Tibial nerve (tissue), 4 donors: ENCODE measurements at regions not wholly inside any gene's neighbourhood (a gene's known extent, or its start where the extent isn't known, plus 50 kb on each side); places are given as distances from the start of the nearest gene placed in this dataset.

Source experiments
- DNase-seq, 2 donors: peaks; one replicate each; pipeline ENCODE4 v3.0.0-alpha.2; 2019; ENCODE audit warnings: low spot score in 2 of 2
- H3K27ac ChIP-seq, 4 donors: fragments of 200-600 bp; sonication (generic) in 3 of 4; one replicate each; pipeline ENCODE4 v1.5.1; 2017 to 2019; ENCODE audit warnings: mild to moderate bottlenecking in 1 of 4
- H3K27me3 ChIP-seq, 2 donors: fragments of 200-600 bp; sonication (generic) in 1 of 2; one replicate each; pipeline versions ENCODE4 v1.5.1 to v1.6.0; 2017 to 2019
- H3K36me3 ChIP-seq, 3 donors: fragments of 200-600 bp; sonication (generic); one replicate each; pipeline ENCODE4 v1.5.1; 2018 to 2019
- H3K4me1 ChIP-seq, 4 donors: fragments of 200-600 bp; sonication (generic) in 3 of 4; one replicate each; pipeline ENCODE4 v1.5.1; 2017 to 2019
- H3K4me3 ChIP-seq, 4 donors: fragments of 200-600 bp; sonication (generic) in 3 of 4; one replicate each; pipeline ENCODE4 v1.5.1; 2017 to 2019; ENCODE audit warnings: mild to moderate bottlenecking in 1 of 4, moderate library complexity in 1 of 4
- H3K9me3 ChIP-seq, 4 donors: fragments of 200-600 bp; sonication (generic) in 3 of 4; one replicate each; pipeline ENCODE4 v1.5.1; 2017 to 2019
- EP300 ChIP-seq, 2 donors: sonication (generic); formaldehyde crosslinking; IDR thresholded peaks; one replicate each; pipeline ENCODE4 v1.6.1; 2017; ENCODE audit warnings: antibody characterized with exemption in 2 of 2, mild to moderate bottlenecking in 1 of 2
- POLR2A ChIP-seq, 2 donors: fragments of 450-650 bp; IDR thresholded peaks; one replicate each; pipeline ENCODE4 v1.6.1; 2017; ENCODE audit warnings: antibody characterized with exemption in 2 of 2, mild to moderate bottlenecking in 2 of 2, moderate library complexity in 2 of 2
- WGBS, 2 donors: methylation state at CpG; one replicate each; pipeline ENCODE4 v1.1.5; 2018; 5-methylcytosine and 5-hydroxymethylcytosine counted together
- TF ChIP-seq, protein P1 (sequence below), 5 experiments: fragments of 200-600 bp in 3 of 5; fragments of 450-650 bp in 2 of 5; sonication (generic) in 3 of 5; IDR thresholded peaks; one replicate each; pipeline ENCODE4 v1.5.1; 2016 to 2019; ENCODE audit warnings: antibody characterized with exemption in 5 of 5, mild to moderate bottlenecking in 3 of 5, moderate library complexity in 2 of 5

DNA sequence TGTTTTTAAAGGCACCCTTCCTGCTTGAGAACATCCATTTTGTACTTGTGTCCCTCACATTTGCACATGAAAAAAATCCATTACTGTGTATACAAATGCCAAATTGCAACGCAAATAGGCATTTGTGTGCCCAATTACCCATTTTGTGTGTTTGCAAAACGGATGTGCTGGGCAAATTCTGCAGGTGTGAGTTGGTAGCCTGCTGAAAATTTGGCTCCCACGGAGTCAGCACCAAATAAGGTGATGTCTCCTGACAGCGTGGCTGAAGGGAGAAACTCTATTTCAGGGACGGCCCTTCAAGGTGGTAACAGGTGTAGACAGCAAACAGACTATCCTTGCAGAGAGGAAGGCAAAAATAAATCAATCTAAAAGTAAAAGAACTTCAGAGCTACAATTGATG, 661.1 kb downstream of the BCL11A start:
- DNase-seq: no peak
- H3K4me3 ChIP-seq: no peak overlapping the region
- no peak overlapping the region for H3K27ac ChIP-seq
- H3K27me3 ChIP-seq: no peaks in the 10 kb centered on the region
- H3K36me3 ChIP-seq: no peaks in the 10 kb centered on the region
- 75% methylated on average over 5 of the region's 5 CpGs for WGBS, 2 donors
- H3K9me3 ChIP-seq: no peaks in the 10 kb centered on the region
- H3K4me1 ChIP-seq: no peaks in the 10 kb centered on the region
- TF ChIP-seq, protein P1, sequence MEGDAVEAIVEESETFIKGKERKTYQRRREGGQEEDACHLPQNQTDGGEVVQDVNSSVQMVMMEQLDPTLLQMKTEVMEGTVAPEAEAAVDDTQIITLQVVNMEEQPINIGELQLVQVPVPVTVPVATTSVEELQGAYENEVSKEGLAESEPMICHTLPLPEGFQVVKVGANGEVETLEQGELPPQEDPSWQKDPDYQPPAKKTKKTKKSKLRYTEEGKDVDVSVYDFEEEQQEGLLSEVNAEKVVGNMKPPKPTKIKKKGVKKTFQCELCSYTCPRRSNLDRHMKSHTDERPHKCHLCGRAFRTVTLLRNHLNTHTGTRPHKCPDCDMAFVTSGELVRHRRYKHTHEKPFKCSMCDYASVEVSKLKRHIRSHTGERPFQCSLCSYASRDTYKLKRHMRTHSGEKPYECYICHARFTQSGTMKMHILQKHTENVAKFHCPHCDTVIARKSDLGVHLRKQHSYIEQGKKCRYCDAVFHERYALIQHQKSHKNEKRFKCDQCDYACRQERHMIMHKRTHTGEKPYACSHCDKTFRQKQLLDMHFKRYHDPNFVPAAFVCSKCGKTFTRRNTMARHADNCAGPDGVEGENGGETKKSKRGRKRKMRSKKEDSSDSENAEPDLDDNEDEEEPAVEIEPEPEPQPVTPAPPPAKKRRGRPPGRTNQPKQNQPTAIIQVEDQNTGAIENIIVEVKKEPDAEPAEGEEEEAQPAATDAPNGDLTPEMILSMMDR (IDR thresholded peaks at IDR 0.05): no peak
- TF ChIP-seq EP300 (IDR thresholded peaks at IDR 0.05) (no peak), POLR2A (IDR thresholded peaks at IDR 0.05) (no peak)

DNA sequence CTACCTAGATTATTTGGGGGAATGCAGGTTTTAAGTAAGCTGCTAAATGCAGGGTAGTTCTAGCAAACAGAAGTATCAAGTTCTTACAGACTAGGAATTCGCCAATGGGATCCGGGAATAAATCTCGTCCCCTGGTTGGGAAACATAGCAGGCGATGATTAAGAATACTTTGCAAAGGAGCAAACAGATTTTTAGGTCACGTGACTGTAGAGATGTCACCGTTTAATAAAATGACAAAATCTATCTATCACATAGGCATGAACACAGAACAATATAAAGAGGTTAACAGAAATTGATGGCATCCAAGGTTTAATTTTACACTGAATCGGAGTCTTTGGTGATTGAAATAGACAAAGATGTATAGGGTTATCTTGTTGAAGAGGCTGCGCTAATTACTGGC, 664.1 kb downstream of the BCL11A start:
- Histone ChIP-seq H3K4me3 (no peak overlapping the region), H3K27me3 (no peaks in the 10 kb centered on the region), H3K9me3 (no peaks in the 10 kb centered on the region), H3K27ac (no peak overlapping the region), H3K36me3 (no peaks in the 10 kb centered on the region), H3K4me1 (no peaks in the 10 kb centered on the region)
- TF ChIP-seq, protein P1 (IDR thresholded peaks at IDR 0.05): no peak
- TF ChIP-seq EP300 (IDR thresholded peaks at IDR 0.05) (no peak), POLR2A (IDR thresholded peaks at IDR 0.05) (no peak)
- WGBS, 2 donors: 93 to 97% methylated on average over 8 of the region's 8 CpGs
- DNase-seq: no peak

DNA sequence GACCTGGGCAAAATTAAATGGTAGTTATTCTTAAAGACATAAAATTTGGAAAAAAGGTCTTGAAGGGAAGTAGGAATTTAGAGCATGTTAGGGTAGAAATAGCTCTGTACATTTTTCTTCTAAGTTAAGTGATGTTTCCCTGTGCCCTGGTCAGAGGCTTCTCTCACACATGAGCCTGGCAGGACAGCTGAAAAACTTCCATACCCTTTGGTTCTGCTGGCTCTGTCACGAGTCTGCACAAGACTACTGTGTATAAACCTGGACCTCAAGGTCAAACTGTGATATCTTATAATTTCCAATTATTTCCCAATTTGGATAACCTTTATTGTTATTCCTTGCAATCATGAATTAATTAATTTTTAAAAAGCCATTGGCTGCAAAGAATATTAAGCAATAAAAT, 664.7 kb downstream of the BCL11A start:
- Histone ChIP-seq H3K9me3 (no peaks in the 10 kb centered on the region), H3K27ac (no peak overlapping the region), H3K27me3 (no peaks in the 10 kb centered on the region), H3K4me3 (no peak overlapping the region), H3K4me1 (no peaks in the 10 kb centered on the region), H3K36me3 (no peaks in the 10 kb centered on the region)
- WGBS, 2 donors: 39 to 76% methylated on average over 1 of the region's 1 CpG
- no peak for DNase-seq
- no peak for TF ChIP-seq EP300 (IDR thresholded peaks at IDR 0.05)
- no peak for TF ChIP-seq POLR2A (IDR thresholded peaks at IDR 0.05)

DNA sequence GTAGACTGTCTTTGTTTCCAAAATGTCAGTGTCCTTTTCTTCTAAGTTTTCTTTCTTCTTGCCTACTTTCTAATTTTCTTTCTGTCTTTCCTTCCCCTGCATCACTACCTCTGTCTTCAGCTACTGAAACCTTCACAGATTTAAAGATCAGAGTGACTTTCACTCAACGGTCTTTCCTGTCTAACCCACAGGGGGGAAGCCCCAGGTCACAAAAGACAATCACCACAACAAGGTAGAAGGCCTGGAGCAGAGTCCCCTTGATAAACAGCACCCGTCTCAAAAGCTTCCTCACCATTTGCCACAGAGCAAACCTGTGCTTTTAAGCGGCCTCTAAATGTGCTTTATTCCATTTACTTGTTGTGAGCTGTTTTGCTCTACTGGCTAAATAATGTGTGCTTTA, 665.4 kb downstream of the BCL11A start:
- WGBS, 2 donors: 54 to 58% methylated on average over 3 of the region's 3 CpGs
- TF ChIP-seq, protein P1 (IDR thresholded peaks at IDR 0.05): no peak
- TF ChIP-seq EP300 (IDR thresholded peaks at IDR 0.05): no peak
- no peak for TF ChIP-seq POLR2A (IDR thresholded peaks at IDR 0.05)
- Histone ChIP-seq H3K9me3 (no peaks in the 10 kb centered on the region), H3K4me1 (no peaks in the 10 kb centered on the region), H3K27ac (no peak overlapping the region), H3K4me3 (no peak overlapping the region), H3K36me3 (no peaks in the 10 kb centered on the region), H3K27me3 (no peaks in the 10 kb centered on the region)
- DNase-seq: no peak

DNA sequence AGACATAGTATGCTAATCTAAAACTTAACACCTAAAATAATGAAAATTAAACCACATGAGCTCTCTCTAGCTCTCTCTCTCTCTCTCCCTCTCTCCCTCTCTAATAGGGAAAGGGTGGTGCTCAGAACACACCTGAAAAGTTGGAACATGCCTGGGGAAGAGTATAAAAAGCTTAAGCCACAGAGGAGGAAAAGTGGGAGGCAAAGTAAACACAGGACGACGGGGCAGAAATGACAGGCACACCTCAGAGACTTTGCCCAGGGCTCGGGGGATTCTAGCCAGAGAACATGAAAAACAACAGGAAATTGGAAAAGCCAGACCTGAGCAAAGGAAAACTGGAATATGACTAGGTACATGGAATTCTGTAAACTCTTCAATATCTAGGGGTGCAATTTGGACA, 666.1 kb downstream of the BCL11A start:
- no peaks in the 10 kb centered on the region for H3K36me3 ChIP-seq
- TF ChIP-seq, protein P1 (IDR thresholded peaks at IDR 0.05): no peak
- TF ChIP-seq POLR2A (IDR thresholded peaks at IDR 0.05) (no peak), EP300 (IDR thresholded peaks at IDR 0.05) (no peak)
- no peak for DNase-seq
- H3K27ac ChIP-seq: no peak overlapping the region
- H3K27me3 ChIP-seq: no peaks in the 10 kb centered on the region
- 57 to 58% methylated on average over 3 of the region's 3 CpGs for WGBS, 2 donors
- H3K4me1 ChIP-seq: no peaks in the 10 kb centered on the region
- H3K9me3 ChIP-seq: no peaks in the 10 kb centered on the region
- H3K4me3 ChIP-seq: no peak overlapping the region

DNA sequence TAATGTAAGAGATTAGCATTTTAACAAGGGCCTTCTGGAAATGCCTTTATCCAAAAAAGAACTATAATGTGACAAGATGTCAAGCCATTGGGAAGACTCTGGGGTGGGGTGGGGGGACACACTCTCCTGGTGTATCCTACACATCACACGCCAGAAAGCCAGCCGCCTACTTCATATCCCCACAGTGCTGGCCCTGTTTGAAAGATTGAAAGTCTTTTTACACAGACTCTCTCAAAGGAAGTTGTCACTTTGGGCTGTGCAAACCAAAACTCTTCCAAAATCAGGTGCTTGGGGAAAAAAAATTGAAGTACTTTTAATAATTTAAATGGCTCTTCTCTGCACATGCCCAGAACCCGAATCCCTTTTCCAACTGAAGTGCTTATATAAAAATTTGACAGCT, 666.7 kb downstream of the BCL11A start:
- no peak for DNase-seq
- Histone ChIP-seq H3K4me3 (no peak overlapping the region), H3K9me3 (no peaks in the 10 kb centered on the region), H3K4me1 (no peaks in the 10 kb centered on the region), H3K36me3 (no peaks in the 10 kb centered on the region), H3K27me3 (no peaks in the 10 kb centered on the region), H3K27ac (no peak overlapping the region)
- 83 to 92% methylated on average over 3 of the region's 3 CpGs for WGBS, 2 donors
- TF ChIP-seq, protein P1 (IDR thresholded peaks at IDR 0.05): no peak
- TF ChIP-seq EP300 (IDR thresholded peaks at IDR 0.05) (no peak), POLR2A (IDR thresholded peaks at IDR 0.05) (no peak)
